ENCODE measurements at regions not wholly inside any gene's neighbourhood (a gene's known extent, or its start where the extent isn't known, plus 50 kb on each side); places are given as distances from the start of the nearest gene placed in this dataset.

- Mint-ChIP-seq H3K4me3 (no peak overlapping the region), H3K4me1 (no peaks in the 10 kb centered on the region), H3K27me3 (ENCODE audit: low read depth in 3 of 3) (peaks cover 0 to 4% (median 2%) of the 10 kb centered on the region in 3 donors), H3K27ac (no peak overlapping the region), H3K9me3 (peaks cover 0 to 7% (median 0%) of the 10 kb centered on the region in 6 donors), H3K36me3 (no peaks in the 10 kb centered on the region)
- no peak for DNase-seq
These were observed 361.8 kb upstream of the MEIS1 start for GRCh38 chr2:66073172-66073571.

DNA sequence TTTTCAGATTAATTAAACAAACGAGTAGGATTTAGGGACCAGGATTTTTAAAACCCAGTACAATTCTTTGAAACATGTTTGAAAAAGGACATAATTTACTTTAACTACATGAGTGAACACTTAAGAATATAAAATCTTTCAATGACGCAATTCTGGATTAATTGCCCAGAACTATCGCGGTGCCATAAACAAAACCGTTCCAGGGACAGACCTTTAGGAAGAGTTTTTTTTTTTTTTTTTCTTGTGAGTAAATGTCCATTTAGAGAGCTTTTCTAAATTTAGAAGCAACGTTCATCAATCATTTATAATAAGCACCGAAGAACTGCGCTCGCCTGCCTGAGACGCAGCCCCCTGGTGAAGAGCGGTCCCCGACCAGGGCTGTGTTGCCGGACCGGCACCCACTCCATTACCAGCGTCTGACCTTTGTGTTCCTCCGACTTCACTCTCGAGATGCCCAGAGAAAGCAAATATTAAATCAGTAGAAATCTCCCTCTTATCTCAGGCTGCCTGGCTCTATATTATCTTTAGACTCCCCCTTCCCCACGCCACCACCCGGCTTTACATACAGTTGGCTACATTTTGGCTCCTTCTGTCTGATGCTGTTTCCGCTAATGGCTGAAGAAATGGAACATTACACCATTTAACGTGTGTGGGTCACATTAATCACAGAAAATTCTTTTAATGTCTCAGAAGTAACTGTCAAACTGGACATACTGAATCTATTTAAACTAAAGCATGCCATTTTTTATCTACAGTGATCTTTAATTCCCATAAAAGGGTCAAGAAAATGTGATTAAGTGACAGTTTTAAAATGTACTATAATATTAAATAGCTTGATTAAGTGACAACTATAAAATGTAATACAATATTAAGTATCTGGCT is 364.0 kb upstream of the MEIS1 start:
- no peak overlapping the region for H3K27ac Mint-ChIP-seq
- peaks cover 0 to 8% (median 0%) of the 10 kb centered on the region in 6 donors for H3K9me3 Mint-ChIP-seq
- no peak for DNase-seq
- peaks cover 1 to 5% (median 4%) of the 10 kb centered on the region in 3 donors for H3K27me3 Mint-ChIP-seq (ENCODE audit: low read depth in 3 of 3)
- no peaks in the 10 kb centered on the region for H3K36me3 Mint-ChIP-seq
- H3K4me1 Mint-ChIP-seq: no peaks in the 10 kb centered on the region
- no peak overlapping the region for H3K4me3 Mint-ChIP-seq

DNA sequence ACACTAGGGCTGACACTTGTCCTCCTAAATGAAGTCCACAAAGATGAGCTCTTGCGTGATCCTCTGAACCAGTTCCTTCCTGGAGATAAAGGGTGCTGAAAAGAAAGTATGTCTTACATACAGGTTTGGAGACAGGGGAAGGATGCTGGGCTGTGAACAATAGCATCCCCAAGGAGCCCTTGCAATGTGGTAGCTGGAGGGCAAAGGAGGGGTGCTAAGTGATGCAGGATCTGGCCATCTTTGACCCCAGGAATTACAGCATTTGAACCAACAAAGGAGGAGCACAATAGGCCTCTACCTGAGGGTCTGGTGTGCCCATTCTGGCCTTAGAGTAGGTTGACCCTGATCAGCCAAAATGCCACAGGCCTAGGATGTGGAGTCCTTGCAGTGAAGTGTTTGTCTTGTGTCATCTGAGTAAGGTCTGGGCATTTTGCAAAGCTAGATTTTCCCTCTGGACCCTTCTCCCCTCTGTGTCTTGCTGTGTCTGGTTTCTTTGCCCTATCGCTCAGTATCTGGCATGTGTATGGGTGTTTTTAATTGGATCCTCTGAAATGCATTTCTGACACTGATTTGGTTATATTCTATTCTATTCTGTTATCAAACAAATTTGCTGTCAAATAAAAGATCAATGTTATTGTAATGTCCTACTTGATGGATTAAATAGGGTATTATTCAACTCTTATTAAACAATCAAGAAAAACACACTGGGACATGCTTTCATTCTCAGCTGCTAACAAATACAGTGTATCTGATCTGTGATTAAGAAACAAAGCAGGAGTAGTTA is 364.8 kb upstream of the MEIS1 start:
- peaks cover 0 to 7% (median 0%) of the 10 kb centered on the region in 6 donors for H3K9me3 Mint-ChIP-seq
- peaks cover 1 to 6% (median 6%) of the 10 kb centered on the region in 3 donors for H3K27me3 Mint-ChIP-seq (ENCODE audit: low read depth in 3 of 3)
- H3K36me3 Mint-ChIP-seq: no peaks in the 10 kb centered on the region
- no peak overlapping the region for H3K27ac Mint-ChIP-seq
- H3K4me1 Mint-ChIP-seq: no peaks in the 10 kb centered on the region
- no peak for DNase-seq
- no peak overlapping the region for H3K4me3 Mint-ChIP-seq

DNA sequence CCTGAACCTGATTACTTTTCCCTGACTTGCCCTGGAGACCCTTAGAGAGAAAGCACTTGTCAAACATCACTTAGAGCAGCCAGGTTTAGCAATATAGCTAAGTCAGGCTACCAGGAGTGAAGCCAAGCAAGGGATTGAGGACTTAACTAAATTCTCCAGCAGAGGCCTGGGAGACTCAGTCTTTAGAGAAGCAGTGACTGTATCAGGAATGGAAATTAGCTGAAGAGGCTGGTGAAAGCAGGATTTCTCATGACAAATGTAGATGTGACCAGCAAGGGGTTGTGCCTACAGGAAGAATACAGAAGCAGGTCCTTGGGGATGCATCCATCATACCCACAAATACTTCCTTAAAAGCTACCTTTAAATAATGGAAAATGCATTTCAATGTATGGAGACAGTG is 368.9 kb upstream of the MEIS1 start:
- no peak overlapping the region for H3K4me3 Mint-ChIP-seq
- no peaks in the 10 kb centered on the region for H3K4me1 Mint-ChIP-seq
- H3K36me3 Mint-ChIP-seq: no peaks in the 10 kb centered on the region
- H3K27ac Mint-ChIP-seq: no peak overlapping the region
- peaks cover 1 to 9% (median 2%) of the 10 kb centered on the region in 3 donors for H3K27me3 Mint-ChIP-seq (ENCODE audit: low read depth in 3 of 3)
- peaks cover 0 to 5% (median 0%) of the 10 kb centered on the region in 6 donors for H3K9me3 Mint-ChIP-seq
- DNase-seq: no peak

DNA sequence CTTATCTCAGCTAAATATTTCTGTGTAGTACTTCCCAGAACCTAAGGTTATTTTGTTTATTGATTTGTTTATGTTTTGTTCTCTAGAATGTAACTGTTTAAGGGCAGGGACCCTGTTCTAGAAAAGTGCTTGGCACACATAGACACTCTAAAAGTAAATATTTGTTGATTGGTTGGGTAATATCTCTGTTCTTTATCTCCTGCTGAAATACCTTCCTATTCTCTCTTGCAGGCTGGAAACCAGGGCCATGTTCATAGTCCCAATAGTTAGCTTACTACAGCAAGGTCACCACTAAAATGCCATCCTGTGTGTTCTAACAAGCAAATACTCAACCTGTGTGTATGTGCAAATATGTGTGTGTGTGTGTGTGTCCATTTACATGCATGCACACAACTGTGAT is 375.6 kb upstream of the MEIS1 start:
- H3K36me3 Mint-ChIP-seq: no peaks in the 10 kb centered on the region
- H3K27me3 Mint-ChIP-seq (ENCODE audit: low read depth in 3 of 3): peaks cover 0 to 3% (median 1%) of the 10 kb centered on the region in 3 donors
- H3K4me3 Mint-ChIP-seq: no peak overlapping the region
- no peaks in the 10 kb centered on the region for H3K4me1 Mint-ChIP-seq
- H3K27ac Mint-ChIP-seq: no peak overlapping the region
- DNase-seq: no peak
- peaks cover 0 to 7% (median 0%) of the 10 kb centered on the region in 6 donors for H3K9me3 Mint-ChIP-seq

DNA sequence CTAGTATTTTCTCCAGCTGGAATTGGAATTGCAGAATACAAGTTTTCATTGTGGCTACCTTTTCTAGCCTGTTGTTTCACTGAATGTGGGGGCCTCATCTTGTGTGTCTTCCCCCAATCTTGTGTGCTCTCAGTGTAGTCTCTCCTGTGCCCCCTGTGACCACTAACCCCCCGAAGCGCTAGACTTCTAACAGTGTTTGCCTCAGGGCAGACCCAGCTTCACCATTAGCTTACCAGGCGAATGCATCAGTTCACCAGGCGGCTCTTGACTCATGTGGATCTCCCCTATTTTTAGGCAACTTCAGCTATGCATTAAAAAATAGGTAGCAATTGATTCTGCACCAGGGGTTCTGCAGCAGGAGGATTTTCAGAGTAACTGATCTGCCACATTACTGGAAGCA is 376.2 kb upstream of the MEIS1 start:
- Mint-ChIP-seq H3K27me3 (ENCODE audit: low read depth in 3 of 3) (peaks cover 0 to 1% (median 0%) of the 10 kb centered on the region in 3 donors), H3K9me3 (peaks cover 0 to 11% (median 0%) of the 10 kb centered on the region in 6 donors), H3K27ac (no peak overlapping the region), H3K4me3 (no peak overlapping the region), H3K4me1 (no peaks in the 10 kb centered on the region), H3K36me3 (no peaks in the 10 kb centered on the region)
- no peak for DNase-seq

GRCh38 chr2:66057844-66058243 is 377.1 kb upstream of the MEIS1 start:
- H3K27me3 Mint-ChIP-seq (ENCODE audit: low read depth in 3 of 3): peaks cover 0 to 1% (median 0%) of the 10 kb centered on the region in 3 donors
- no peak overlapping the region for H3K27ac Mint-ChIP-seq
- no peaks in the 10 kb centered on the region for H3K4me1 Mint-ChIP-seq
- no peak overlapping the region for H3K4me3 Mint-ChIP-seq
- H3K36me3 Mint-ChIP-seq: no peaks in the 10 kb centered on the region
- no peak for DNase-seq
- peaks cover 0 to 11% (median 0%) of the 10 kb centered on the region in 6 donors for H3K9me3 Mint-ChIP-seq

- DNase-seq: no peak
- H3K27me3 Mint-ChIP-seq (ENCODE audit: low read depth in 3 of 3): no peaks in the 10 kb centered on the region
- no peaks in the 10 kb centered on the region for H3K4me1 Mint-ChIP-seq
- H3K36me3 Mint-ChIP-seq: no peaks in the 10 kb centered on the region
- H3K4me3 Mint-ChIP-seq: no peak overlapping the region
- no peak overlapping the region for H3K27ac Mint-ChIP-seq
- peaks cover 0 to 7% (median 0%) of the 10 kb centered on the region in 6 donors for H3K9me3 Mint-ChIP-seq
These were observed 384.5 kb upstream of the MEIS1 start for GRCh38 chr2:66050392-66050791.

- no peaks in the 10 kb centered on the region for H3K9me3 Mint-ChIP-seq
- H3K36me3 Mint-ChIP-seq: no peaks in the 10 kb centered on the region
- DNase-seq: no peak
- H3K27me3 Mint-ChIP-seq (ENCODE audit: low read depth in 3 of 3): no peaks in the 10 kb centered on the region
- H3K27ac Mint-ChIP-seq: no peak overlapping the region
- no peaks in the 10 kb centered on the region for H3K4me1 Mint-ChIP-seq
- no peak overlapping the region for H3K4me3 Mint-ChIP-seq
These were observed 386.3 kb upstream of the MEIS1 start for GRCh38 chr2:66048667-66049066.

GRCh38 chr2:66041902-66042657 is 392.8 kb upstream of the MEIS1 start:
- DNase-seq: no peak
- Mint-ChIP-seq H3K9me3 (peaks cover 0 to 2% (median 0%) of the 10 kb centered on the region in 6 donors), H3K27me3 (ENCODE audit: low read depth in 3 of 3) (peaks cover 0 to 3% (median 1%) of the 10 kb centered on the region in 3 donors), H3K36me3 (no peaks in the 10 kb centered on the region), H3K27ac (no peak overlapping the region), H3K4me1 (no peaks in the 10 kb centered on the region), H3K4me3 (no peak overlapping the region)

DNA sequence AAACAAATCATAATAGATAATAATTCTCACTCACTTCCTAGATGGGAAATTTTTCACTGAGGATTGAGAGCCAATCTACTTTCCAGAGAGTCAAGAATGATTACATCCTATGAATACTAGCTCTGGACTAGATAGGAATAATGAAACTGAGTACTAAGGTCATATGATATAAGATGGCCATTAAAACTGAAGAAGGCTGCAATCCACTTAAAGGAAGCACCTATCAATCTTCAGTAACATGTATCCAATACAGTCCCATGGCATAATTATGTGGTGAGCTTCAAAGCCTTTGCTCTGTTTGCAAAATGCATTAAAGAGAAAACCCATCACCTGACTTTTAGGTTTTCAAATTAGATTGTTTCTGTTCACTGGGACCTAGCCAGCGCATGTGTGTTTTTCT is 398.0 kb upstream of the MEIS1 start:
- Mint-ChIP-seq H3K36me3 (no peaks in the 10 kb centered on the region), H3K4me1 (no peaks in the 10 kb centered on the region), H3K27ac (no peak overlapping the region), H3K9me3 (peaks cover 0 to 3% (median 0%) of the 10 kb centered on the region in 6 donors), H3K27me3 (ENCODE audit: low read depth in 3 of 3) (peaks cover 0 to 3% (median 0%) of the 10 kb centered on the region in 3 donors), H3K4me3 (no peak overlapping the region)
- DNase-seq: no peak

DNA sequence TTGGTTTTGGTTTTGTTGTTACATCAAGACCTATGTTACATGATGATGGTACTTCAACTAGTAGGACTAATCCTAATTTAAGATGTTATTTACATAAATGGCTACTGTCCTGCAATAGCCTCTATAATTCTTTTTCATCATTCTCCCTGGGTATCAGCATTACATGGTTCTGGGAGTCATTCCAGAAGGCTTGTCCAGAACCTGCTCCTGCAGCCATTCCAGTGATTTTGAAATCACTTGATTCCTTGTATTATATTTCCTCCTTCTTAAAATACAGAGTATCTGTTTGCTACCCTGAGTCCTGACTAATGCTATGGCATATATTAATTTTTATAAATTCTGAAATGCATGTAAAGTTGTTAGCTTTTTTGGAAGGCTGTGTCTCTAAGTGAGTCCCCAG is 400.5 kb upstream of the MEIS1 start:
- no peaks in the 10 kb centered on the region for H3K4me1 Mint-ChIP-seq
- no peak overlapping the region for H3K27ac Mint-ChIP-seq
- peaks cover 0 to 3% (median 0%) of the 10 kb centered on the region in 6 donors for H3K9me3 Mint-ChIP-seq
- DNase-seq: no peak
- H3K36me3 Mint-ChIP-seq: no peaks in the 10 kb centered on the region
- H3K4me3 Mint-ChIP-seq: no peak overlapping the region
- H3K27me3 Mint-ChIP-seq (ENCODE audit: low read depth in 3 of 3): no peaks in the 10 kb centered on the region

DNA sequence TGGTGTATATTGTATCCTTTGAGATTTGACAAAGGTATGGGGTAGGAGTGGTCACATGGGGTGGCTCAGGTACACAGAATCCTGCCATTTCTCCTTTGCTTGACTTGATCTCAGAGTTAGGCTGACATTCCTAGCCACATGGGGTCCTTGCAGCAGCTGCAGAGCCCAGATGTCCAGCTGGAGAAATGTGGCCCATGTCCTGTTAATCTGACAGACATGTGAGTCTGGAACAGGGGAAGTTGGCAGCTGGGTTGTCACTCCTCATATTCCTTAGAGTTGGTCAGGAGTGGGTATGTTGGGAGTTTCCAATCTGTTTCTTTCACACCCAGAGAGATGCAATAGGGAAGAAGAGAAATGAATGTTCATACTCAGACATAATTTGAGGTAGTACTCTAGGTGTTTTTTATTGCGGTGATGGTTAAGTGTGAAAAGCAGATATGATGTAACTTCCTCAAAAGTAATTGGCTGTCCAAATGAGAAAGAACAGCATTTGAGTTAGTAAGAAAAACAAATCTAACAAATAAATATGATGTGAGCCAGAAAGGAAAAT is 402.6 kb upstream of the MEIS1 start:
- H3K9me3 Mint-ChIP-seq: peaks cover 0 to 6% (median under 1%) of the 10 kb centered on the region in 6 donors
- H3K4me3 Mint-ChIP-seq: no peak overlapping the region
- H3K27ac Mint-ChIP-seq: no peak overlapping the region

More for the DNA sequence above, 402.6 kb upstream of the MEIS1 start:
- no peaks in the 10 kb centered on the region for H3K36me3 Mint-ChIP-seq
- peaks cover 0 to 1% (median 0%) of the 10 kb centered on the region in 3 donors for H3K27me3 Mint-ChIP-seq (ENCODE audit: low read depth in 3 of 3)
- no peak for DNase-seq
- H3K4me1 Mint-ChIP-seq: no peaks in the 10 kb centered on the region
